ENCODE measurements at regions not wholly inside any gene's neighbourhood (a gene's known extent, or its start where the extent isn't known, plus 50 kb on each side); places are given as distances from the start of the nearest gene placed in this dataset.

DNA sequence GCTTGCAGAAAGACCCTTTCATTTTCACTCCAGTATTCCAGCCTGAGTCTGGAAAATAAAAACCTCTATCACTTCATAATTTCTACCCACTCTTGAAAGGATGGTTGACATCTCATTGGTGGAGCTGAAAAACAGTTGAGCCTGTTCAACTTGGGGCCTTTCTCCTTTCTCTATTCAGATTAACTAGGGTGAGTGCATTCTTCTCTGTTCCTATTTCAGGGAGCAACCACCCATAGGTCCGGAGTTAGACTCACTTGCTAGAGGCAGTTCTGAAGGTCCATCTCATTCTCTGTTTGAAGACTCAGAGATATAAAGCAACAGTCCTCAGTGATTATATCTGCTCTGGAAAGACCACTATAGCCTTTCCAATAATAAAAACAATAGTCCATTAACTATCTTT lies 167.9 kb upstream of the SPOPL start:
- no peaks in the 10 kb centered on the region for H4K20me1 ChIP-seq (replicated peaks; ENCODE audit: insufficient read depth)
- H3K9me3 Mint-ChIP-seq: no peaks in the 10 kb centered on the region
- no peak overlapping the region for H3K27ac Mint-ChIP-seq
- H3K4me1 ChIP-seq (ENCODE audit: insufficient read depth): no peaks in the 10 kb centered on the region
- H3K9me2 ChIP-seq (ENCODE audit: insufficient read depth): 0 out of 2 replicates have a peak, but pooled peaks cover 3% of the 10 kb centered on the region
- no peak overlapping the region for H3K4me2 ChIP-seq
- no peak for DNase-seq (ENCODE audit: low spot score)
- H2AFZ ChIP-seq: no peak overlapping the region
- ATAC-seq: no peak
- H3K36me3 ChIP-seq (ENCODE audit: insufficient read depth): no peaks in the 10 kb centered on the region
- H3K27ac ChIP-seq (ENCODE audit: low read depth): no peak overlapping the region
- no peak overlapping the region for H3K4me3 Mint-ChIP-seq
- no peaks in the 10 kb centered on the region for H3K27me3 Mint-ChIP-seq (ENCODE audit: insufficient read depth, low read depth, poor library complexity)
- H3K79me2 ChIP-seq (replicated peaks; ENCODE audit: insufficient read depth): no peaks in the 10 kb centered on the region
- no peaks in the 10 kb centered on the region for H3F3A ChIP-seq (replicated peaks; ENCODE audit: low read depth)
- no peak for TF ChIP-seq STAT1 (IDR thresholded peaks at IDR 0.05; ENCODE audit: unreplicated experiment)
- no peak for TF ChIP-seq ZNF114 (CRISPR knock-in tag; IDR thresholded peaks at IDR 0.05)
- TF ChIP-seq ZNF331 (CRISPR knock-in tag; IDR thresholded peaks at IDR 0.05; ENCODE audit: low read depth): no peak
- TF ChIP-seq, protein P1, sequence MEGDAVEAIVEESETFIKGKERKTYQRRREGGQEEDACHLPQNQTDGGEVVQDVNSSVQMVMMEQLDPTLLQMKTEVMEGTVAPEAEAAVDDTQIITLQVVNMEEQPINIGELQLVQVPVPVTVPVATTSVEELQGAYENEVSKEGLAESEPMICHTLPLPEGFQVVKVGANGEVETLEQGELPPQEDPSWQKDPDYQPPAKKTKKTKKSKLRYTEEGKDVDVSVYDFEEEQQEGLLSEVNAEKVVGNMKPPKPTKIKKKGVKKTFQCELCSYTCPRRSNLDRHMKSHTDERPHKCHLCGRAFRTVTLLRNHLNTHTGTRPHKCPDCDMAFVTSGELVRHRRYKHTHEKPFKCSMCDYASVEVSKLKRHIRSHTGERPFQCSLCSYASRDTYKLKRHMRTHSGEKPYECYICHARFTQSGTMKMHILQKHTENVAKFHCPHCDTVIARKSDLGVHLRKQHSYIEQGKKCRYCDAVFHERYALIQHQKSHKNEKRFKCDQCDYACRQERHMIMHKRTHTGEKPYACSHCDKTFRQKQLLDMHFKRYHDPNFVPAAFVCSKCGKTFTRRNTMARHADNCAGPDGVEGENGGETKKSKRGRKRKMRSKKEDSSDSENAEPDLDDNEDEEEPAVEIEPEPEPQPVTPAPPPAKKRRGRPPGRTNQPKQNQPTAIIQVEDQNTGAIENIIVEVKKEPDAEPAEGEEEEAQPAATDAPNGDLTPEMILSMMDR (conservative IDR thresholded peaks at IDR 0.05; ENCODE audit: low read depth in 2 of 2): no peak
- TF ChIP-seq EZH2phosphoT487 (IDR thresholded peaks at IDR 0.05; ENCODE audit: unreplicated experiment): no peak
- TF ChIP-seq CREB1 (CRISPR knock-in tag; IDR thresholded peaks at IDR 0.05; ENCODE audit: low read depth): no peak
- TF ChIP-seq, protein P2, sequence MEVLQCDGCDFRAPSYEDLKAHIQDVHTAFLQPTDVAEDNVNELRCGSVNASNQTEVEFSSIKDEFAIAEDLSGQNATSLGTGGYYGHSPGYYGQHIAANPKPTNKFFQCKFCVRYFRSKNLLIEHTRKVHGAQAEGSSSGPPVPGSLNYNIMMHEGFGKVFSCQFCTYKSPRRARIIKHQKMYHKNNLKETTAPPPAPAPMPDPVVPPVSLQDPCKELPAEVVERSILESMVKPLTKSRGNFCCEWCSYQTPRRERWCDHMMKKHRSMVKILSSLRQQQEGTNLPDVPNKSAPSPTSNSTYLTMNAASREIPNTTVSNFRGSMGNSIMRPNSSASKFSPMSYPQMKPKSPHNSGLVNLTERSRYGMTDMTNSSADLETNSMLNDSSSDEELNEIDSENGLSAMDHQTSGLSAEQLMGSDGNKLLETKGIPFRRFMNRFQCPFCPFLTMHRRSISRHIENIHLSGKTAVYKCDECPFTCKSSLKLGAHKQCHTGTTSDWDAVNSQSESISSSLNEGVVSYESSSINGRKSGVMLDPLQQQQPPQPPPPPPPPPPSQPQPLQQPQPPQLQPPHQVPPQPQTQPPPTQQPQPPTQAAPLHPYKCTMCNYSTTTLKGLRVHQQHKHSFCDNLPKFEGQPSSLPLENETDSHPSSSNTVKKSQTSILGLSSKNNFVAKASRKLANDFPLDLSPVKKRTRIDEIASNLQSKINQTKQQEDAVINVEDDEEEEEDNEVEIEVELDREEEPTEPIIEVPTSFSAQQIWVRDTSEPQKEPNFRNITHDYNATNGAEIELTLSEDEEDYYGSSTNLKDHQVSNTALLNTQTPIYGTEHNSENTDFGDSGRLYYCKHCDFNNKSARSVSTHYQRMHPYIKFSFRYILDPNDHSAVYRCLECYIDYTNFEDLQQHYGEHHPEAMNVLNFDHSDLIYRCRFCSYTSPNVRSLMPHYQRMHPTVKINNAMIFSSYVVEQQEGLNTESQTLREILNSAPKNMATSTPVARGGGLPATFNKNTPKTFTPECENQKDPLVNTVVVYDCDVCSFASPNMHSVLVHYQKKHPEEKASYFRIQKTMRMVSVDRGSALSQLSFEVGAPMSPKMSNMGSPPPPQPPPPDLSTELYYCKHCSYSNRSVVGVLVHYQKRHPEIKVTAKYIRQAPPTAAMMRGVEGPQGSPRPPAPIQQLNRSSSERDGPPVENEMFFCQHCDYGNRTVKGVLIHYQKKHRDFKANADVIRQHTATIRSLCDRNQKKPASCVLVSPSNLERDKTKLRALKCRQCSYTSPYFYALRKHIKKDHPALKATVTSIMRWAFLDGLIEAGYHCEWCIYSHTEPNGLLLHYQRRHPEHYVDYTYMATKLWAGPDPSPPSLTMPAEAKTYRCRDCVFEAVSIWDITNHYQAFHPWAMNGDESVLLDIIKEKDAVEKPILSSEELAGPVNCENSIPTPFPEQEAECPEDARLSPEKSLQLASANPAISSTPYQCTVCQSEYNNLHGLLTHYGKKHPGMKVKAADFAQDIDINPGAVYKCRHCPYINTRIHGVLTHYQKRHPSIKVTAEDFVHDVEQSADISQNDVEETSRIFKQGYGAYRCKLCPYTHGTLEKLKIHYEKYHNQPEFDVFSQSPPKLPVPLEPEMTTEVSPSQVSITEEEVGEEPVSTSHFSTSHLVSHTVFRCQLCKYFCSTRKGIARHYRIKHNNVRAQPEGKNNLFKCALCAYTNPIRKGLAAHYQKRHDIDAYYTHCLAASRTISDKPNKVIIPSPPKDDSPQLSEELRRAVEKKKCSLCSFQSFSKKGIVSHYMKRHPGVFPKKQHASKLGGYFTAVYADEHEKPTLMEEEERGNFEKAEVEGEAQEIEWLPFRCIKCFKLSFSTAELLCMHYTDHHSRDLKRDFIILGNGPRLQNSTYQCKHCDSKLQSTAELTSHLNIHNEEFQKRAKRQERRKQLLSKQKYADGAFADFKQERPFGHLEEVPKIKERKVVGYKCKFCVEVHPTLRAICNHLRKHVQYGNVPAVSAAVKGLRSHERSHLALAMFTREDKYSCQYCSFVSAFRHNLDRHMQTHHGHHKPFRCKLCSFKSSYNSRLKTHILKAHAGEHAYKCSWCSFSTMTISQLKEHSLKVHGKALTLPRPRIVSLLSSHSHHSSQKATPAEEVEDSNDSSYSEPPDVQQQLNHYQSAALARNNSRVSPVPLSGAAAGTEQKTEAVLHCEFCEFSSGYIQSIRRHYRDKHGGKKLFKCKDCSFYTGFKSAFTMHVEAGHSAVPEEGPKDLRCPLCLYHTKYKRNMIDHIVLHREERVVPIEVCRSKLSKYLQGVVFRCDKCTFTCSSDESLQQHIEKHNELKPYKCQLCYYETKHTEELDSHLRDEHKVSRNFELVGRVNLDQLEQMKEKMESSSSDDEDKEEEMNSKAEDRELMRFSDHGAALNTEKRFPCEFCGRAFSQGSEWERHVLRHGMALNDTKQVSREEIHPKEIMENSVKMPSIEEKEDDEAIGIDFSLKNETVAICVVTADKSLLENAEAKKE (CRISPR knock-in tag; IDR thresholded peaks at IDR 0.05): no peak
- TF ChIP-seq REST (IDR thresholded peaks at IDR 0.05; ENCODE audit: unreplicated experiment): no peak
- TF ChIP-seq POLR2AphosphoS5 (IDR thresholded peaks at IDR 0.05; ENCODE audit: low read depth): no peak
- TF ChIP-seq NANOG (IDR thresholded peaks at IDR 0.05; ENCODE audit: borderline replicate concordance): no peak
- no peak for TF ChIP-seq EZH2 (IDR thresholded peaks at IDR 0.05; ENCODE audit: low read depth, unreplicated experiment)
- TF ChIP-seq, protein P3, sequence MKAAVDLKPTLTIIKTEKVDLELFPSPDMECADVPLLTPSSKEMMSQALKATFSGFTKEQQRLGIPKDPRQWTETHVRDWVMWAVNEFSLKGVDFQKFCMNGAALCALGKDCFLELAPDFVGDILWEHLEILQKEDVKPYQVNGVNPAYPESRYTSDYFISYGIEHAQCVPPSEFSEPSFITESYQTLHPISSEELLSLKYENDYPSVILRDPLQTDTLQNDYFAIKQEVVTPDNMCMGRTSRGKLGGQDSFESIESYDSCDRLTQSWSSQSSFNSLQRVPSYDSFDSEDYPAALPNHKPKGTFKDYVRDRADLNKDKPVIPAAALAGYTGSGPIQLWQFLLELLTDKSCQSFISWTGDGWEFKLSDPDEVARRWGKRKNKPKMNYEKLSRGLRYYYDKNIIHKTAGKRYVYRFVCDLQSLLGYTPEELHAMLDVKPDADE (IDR thresholded peaks at IDR 0.05): no peak
- TF ChIP-seq JUNB (IDR thresholded peaks at IDR 0.05; ENCODE audit: unreplicated experiment): no peak
- H3K4me3 ChIP-seq: no peak overlapping the region
- H3K27me3 ChIP-seq (ENCODE audit: insufficient read depth): no peaks in the 10 kb centered on the region
- no peaks in the 10 kb centered on the region for H3K4me1 Mint-ChIP-seq
- no peaks in the 10 kb centered on the region for H3K36me3 Mint-ChIP-seq (ENCODE audit: low read depth)

All from GM23338 (cell line).